Left colon (tissue), 2 donors: ENCODE measurements at regions not wholly inside any gene's neighbourhood (a gene's known extent, or its start where the extent isn't known, plus 50 kb on each side); places are given as distances from the start of the nearest gene placed in this dataset.

Experiments
- ATAC-seq: fragments of 200-7000 bp; cut with Tn5 transposase; one replicate; pipeline ENCODE4 v1.9.1; 2020; ENCODE audit warnings: mild to moderate bottlenecking, moderate library complexity
- DNase-seq, 2 donors: peaks; one replicate each; pipeline ENCODE4 v3.0.0-alpha.2; 2020
- intact Hi-C, 2 donors: fragments of 100-400 bp; cut with DNase I in 1 of 2; cut with micrococcal nuclease in 1 of 2; formaldehyde crosslinking; loops; one replicate each; pipeline versions ENCODE4 v1.11.2 to v1.14.0; 2022; cut with DNase I, micrococcal nuclease
- donor health status: DM: no; HTN: no; CAD: no.
- donor health status: DM: yes; HTN: yes; CAD: no.

DNA sequence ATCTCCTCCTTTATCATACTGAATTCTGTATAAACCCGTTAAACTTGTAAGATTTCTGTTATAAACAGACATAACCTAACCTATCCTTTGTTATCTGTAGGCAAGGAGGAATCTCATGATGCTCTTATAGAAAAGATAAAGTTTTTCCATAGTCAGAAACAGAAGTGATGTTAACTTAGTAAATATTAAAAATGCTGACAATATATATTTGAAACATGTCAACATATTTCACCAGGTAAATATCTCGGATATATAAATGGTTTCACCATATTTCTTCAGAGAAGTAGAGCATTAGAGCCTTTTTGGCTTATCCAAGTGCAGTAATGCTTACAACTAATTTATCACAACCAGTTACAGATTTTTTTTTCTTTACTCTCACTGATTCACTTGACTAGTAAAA lies 625.9 kb downstream of the PDHA2 start:
- intact Hi-C loops: no loop called here
- ATAC-seq: no peak
- no peak for DNase-seq

GRCh38 chr4:96471956-96472867 lies 632.3 kb downstream of the PDHA2 start:
- intact Hi-C loops: no loop called here
- ATAC-seq (no peak), DNase-seq (no peak)

- DNase-seq: no peak
- intact Hi-C loops: no loop called here
- no peak for ATAC-seq
These were observed 633.4 kb downstream of the PDHA2 start for GRCh38 chr4:96473246-96473645.

DNA sequence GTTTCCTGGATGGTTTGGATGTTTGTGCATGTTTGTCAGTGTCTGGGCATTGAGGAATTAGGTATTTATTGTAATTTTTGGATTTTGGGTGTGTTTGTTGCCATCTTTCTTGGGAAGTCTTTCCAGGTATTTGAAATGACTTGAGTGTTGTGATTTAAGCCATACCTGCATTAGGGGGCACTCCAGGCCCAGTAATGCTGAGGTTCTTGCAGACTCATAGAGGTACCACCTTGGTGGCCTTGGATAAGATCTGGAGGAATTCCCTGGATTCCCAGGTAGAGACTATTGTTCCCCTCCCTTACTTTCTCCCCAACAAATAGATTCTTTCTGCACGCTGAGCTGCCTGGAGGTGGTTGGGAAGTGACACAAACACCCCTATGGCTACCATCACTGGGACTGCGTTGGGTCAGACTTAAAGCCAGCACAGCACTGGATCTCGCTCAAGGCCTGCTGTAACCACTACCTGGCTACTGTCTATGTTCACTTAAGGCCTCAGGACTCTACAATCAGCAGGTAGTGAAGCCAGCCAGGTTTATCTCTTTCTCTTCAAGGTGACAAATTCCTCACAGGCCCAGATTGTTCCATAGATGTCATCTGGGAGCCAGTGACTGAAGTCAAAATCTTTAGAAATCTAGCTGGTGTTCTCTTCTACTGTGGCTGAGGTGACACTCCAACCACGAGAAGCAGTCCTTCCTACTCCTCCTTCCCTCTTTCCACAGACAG lies 643.6 kb downstream of the PDHA2 start:
- intact Hi-C loops: no loop called here
- DNase-seq (no peak), ATAC-seq (no peak)

DNA sequence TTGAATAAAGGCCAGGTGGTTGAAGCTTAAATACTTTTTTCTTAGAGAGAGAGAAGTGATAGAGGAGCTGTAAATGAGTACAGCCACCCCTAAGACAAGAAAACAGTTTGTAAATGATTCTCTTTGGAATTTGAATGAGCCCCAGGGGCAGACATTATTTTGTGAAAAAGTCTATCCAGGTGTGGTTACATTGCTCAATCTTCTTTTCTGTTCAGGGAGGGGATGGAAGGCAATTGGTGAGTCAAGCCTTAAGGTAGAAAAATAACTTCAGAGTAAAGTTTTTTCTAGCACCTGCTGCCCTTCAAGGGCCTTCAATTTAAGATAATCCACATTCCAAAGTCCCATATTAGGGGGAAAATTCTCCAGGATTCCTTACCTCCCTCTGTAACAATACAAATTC lies 646.7 kb downstream of the PDHA2 start:
- no peak for ATAC-seq
- intact Hi-C loops: no loop called here
- DNase-seq: no peak

DNA sequence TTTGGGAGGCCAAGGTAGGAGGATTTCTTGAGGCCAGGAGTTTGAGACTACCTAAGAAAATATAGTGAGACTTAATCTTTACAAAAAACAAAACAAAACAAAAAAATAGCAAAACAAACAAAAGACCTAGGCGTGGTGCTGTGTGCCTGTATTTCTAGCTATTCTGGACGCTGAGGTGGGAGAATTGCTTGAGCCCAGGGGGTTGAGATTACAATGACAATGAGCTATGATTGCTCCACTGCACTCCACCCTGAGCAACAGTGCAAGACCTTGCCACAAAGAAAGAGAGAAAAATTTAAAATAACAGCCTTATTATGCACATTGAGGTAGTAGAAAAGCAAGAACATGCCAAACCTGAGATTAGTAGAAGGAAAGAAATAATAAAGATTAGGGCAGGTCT lies 657.7 kb downstream of the PDHA2 start:
- intact Hi-C loops: no loop called here
- no peak for DNase-seq
- ATAC-seq: no peak

GRCh38 chr4:96504386-96504785 lies 664.5 kb downstream of the PDHA2 start:
- ATAC-seq (no peak), DNase-seq (no peak)
- intact Hi-C loops: no loop called here

DNA sequence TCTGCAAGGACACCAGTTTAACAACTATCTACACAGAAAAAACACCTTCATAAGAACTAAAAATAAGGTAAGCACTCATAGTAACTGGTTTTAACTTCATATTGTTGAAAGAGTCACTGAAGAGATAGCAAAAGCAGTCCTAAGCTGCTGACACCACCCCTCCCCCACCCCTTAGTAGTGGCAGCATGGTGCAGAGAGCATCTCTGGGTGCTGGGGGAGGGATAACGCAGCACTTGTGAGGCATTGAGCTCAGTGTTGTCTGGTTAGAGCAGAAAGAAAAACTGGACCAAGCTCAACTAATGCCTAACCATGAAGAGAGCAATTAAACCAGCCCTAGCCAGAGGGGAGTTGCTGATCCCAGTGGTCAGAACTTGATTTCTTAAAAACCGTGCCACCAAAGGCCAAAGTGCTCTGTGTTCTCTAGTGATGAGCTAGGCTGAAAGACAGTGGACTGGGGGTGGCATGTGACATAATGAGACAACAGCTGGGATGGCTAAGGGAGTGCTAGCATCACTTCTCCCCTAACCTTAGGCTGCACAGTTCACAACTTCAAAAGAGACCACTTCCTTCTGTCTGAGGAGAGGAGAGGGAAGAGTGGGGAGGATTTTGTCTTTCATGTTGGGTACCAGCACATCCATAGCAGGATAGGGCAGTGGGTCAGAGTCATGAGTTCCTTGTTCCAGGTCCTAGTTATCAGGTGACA lies 669.3 kb downstream of the PDHA2 start:
- ATAC-seq: no peak
- DNase-seq: no peak

GRCh38 chr4:96519291-96519690 lies 679.4 kb downstream of the PDHA2 start:
- ATAC-seq (no peak), DNase-seq (no peak)
- intact Hi-C loops: no loop called here

More for the DNA sequence above, 669.3 kb downstream of the PDHA2 start:
- intact Hi-C loops: no loop called here

GRCh38 chr4:96521046-96521536 lies 681.2 kb downstream of the PDHA2 start:
- intact Hi-C loops: no loop called here
- DNase-seq: no peak
- ATAC-seq: no peak

- no peak for ATAC-seq
- DNase-seq: no peak
- intact Hi-C loops: no loop called here
These were observed 683.7 kb downstream of the PDHA2 start for GRCh38 chr4:96523611-96524010.

- ATAC-seq: no peak
- DNase-seq: no peak
- intact Hi-C loops: no loop called here
These were observed 684.5 kb downstream of the PDHA2 start for GRCh38 chr4:96524311-96524875.

DNA sequence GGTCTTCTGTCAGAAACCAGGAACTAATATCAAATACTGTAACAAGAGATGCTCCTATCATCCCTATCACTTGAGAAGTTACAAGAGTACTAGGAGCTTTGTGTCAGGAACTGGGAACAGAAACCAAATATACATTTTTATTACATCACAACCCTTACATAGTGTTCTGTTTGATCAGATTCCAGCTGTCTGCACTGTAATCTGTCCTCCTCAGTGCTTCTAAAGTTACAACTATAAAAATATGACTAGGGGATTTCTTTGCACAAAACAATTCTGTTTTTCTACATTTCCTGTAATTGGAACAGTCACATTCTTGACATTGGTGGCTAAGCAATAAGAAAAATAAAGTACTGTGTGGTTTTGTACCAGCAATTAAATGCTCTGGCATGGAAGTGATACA lies 686.0 kb downstream of the PDHA2 start:
- intact Hi-C loops: no loop called here
- DNase-seq (no peak), ATAC-seq (no peak)

- DNase-seq: no peak
- intact Hi-C loops: no loop called here
- ATAC-seq: no peak
These were observed 686.7 kb downstream of the PDHA2 start for GRCh38 chr4:96526625-96527024.

GRCh38 chr4:96531836-96532235 lies 691.9 kb downstream of the PDHA2 start:
- intact Hi-C loops: no loop called here
- no peak for DNase-seq
- ATAC-seq: no peak

DNA sequence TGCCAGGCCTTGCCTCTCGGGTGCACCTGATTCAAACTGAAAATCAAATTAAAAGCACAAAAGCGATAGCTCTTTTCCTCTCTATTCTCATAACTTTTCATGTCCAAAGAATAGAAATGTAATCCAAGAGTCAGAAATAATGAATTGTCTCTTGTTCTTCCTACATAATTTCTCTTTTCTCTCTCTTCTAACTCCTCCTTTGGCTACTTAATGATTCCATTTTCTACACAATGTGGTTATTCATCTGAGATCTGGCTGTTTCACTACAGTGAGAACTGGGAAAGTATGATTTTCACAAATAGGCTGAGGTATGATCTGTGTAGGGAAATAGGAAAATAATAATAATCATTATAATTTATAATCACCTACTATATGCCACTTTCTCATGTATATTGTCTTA lies 703.5 kb downstream of the PDHA2 start:
- ATAC-seq: no peak
- intact Hi-C loops: no loop called here
- DNase-seq: no peak

DNA sequence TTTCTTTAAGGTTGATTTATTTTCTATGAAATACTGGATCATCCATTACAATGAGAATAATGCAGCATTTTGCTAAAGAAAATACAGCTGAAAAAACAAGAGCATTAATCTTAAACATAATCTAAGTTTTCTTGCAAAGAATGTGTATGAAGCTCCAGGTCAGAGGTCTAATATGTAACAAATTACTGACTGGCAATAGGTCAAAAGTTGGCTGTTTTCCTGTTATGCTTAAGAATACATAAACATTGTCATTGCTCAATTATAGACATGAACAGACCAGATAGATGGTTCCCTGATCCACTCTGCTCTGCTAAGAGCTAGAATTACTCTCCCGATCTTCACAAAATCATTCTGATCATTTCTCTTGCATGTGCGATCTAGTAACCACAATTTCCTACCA lies 718.6 kb downstream of the PDHA2 start:
- ATAC-seq (no peak), DNase-seq (no peak)
- intact Hi-C loops: no loop called here

DNA sequence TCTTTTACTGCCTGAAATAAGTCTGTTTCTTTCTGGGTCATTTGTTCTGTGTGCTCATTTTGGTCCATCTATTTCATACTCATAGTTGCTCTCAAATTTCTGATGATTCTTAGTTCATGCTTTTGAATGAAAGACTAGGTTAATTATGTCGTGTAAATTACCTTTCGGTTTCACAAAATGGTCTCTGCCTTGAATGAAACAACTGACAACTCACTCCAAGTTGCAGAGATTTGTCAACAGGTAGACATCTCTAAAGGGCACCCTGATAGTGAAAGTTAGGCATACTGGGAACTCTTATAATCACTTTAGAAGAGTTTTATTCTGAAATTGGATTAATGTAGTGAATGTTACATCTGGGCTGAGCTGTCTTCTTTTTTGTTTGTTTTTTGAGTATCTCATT lies 726.9 kb downstream of the PDHA2 start:
- intact Hi-C loops: no loop called here
- DNase-seq (no peak), ATAC-seq (no peak)

GRCh38 chr4:96585304-96585703 lies 745.4 kb downstream of the PDHA2 start:
- intact Hi-C loops: no loop called here
- DNase-seq (no peak), ATAC-seq (no peak)
